ENCODE measurements at regions not wholly inside any gene's neighbourhood (a gene's known extent, or its start where the extent isn't known, plus 50 kb on each side); places are given as distances from the start of the nearest gene placed in this dataset.
"Not testable (repeated sequence)": the region's sequence is repeated elsewhere in the genome, so short reads cannot be mapped to it uniquely, and the experiment has no call there.

- Histone ChIP-seq H3K4me3 (no peak overlapping the region), H3K4me1 (replicated peaks in 1 of 2) (no peaks in the 10 kb centered on the region), H3K27ac (no peak overlapping the region)
- ATAC-seq (replicated peaks in 6 of 8), result no peak
- in situ Hi-C loops (cut with MboI; ENCODE audit: low pct_unique_long_range_greater_than_20kb in 2 of 9, low sequenced_read_pairs in 9 of 9, unreplicated experiment in 9 of 9), result no loop called here
Measured at GRCh38 chr3:75951941-75952340, 166.6 kb upstream of the ZNF717 start.

GRCh38 chr3:75960031-75960430, 174.7 kb upstream of the ZNF717 start:
- H3K4me1 ChIP-seq (replicated peaks in 1 of 2); H3K27ac ChIP-seq; in situ Hi-C loops (cut with MboI; ENCODE audit: low pct_unique_long_range_greater_than_20kb in 2 of 9, low sequenced_read_pairs in 9 of 9, unreplicated experiment in 9 of 9); ATAC-seq (replicated peaks in 6 of 8); H3K4me3 ChIP-seq: not testable (repeated sequence)
- 0 to 93% (median 50%) methylated on average over 1 to 2 of the region's 2 CpGs; no CpG with 5 or more reads in 5 of the 10 experiments for WGBS, 10 experiments

- 0 to 96% (median 60%) methylated on average over 1 to 2 of the region's 2 CpGs; no CpG with 5 or more reads in 1 of the 10 experiments for WGBS, 10 experiments
- H3K4me1 ChIP-seq (replicated peaks in 1 of 2); ATAC-seq (replicated peaks in 6 of 8); H3K27ac ChIP-seq; in situ Hi-C loops (cut with MboI; ENCODE audit: low pct_unique_long_range_greater_than_20kb in 2 of 9, low sequenced_read_pairs in 9 of 9, unreplicated experiment in 9 of 9); H3K4me3 ChIP-seq: not testable (repeated sequence)
Measured at GRCh38 chr3:75962054-75962453, 176.7 kb upstream of the ZNF717 start.

GRCh38 chr3:75967071-75967470, 181.7 kb upstream of the ZNF717 start:
- ATAC-seq (replicated peaks in 6 of 8), result no peak
- in situ Hi-C loops (cut with MboI; ENCODE audit: low pct_unique_long_range_greater_than_20kb in 2 of 9, low sequenced_read_pairs in 9 of 9, unreplicated experiment in 9 of 9), result no loop called here

GRCh38 chr3:75978686-75979085, 193.3 kb upstream of the ZNF717 start:
- WGBS, 10 experiments, result 0 to 100% (median 72%) methylated on average over 1 to 4 of the region's 4 CpGs; no CpG with 5 or more reads in 2 of the 10 experiments
- Histone ChIP-seq H3K4me3 (no peak overlapping the region), H3K4me1 (replicated peaks in 1 of 2) (no peaks in the 10 kb centered on the region), H3K27ac (no peak overlapping the region)
- ATAC-seq (replicated peaks in 6 of 8), result no peak
- in situ Hi-C loops (cut with MboI; ENCODE audit: low pct_unique_long_range_greater_than_20kb in 2 of 9, low sequenced_read_pairs in 9 of 9, unreplicated experiment in 9 of 9), result no loop called here

More at GRCh38 chr3:75967071-75967470, 181.7 kb upstream of the ZNF717 start:
- no peaks in the 10 kb centered on the region for H3K4me1 ChIP-seq (replicated peaks in 1 of 2)
- no peak overlapping the region for H3K4me3 ChIP-seq
- no peak overlapping the region for H3K27ac ChIP-seq

- H3K4me3 ChIP-seq, result no peak overlapping the region
- H3K27ac ChIP-seq, result no peak overlapping the region
- 0 to 100% (median 60%) methylated on average over 1 of the region's 1 CpG; no CpG with 5 or more reads in 1 of the 10 experiments for WGBS, 10 experiments
- in situ Hi-C loops (cut with MboI; ENCODE audit: low pct_unique_long_range_greater_than_20kb in 2 of 9, low sequenced_read_pairs in 9 of 9, unreplicated experiment in 9 of 9), result no loop called here
- H3K4me1 ChIP-seq (replicated peaks in 1 of 2), result no peaks in the 10 kb centered on the region
- ATAC-seq (replicated peaks in 6 of 8), result no peak
Measured at GRCh38 chr3:75981401-75981800, 196.1 kb upstream of the ZNF717 start.

GRCh38 chr3:75982151-75982550, 196.8 kb upstream of the ZNF717 start:
- in situ Hi-C loops (cut with MboI; ENCODE audit: low pct_unique_long_range_greater_than_20kb in 2 of 9, low sequenced_read_pairs in 9 of 9, unreplicated experiment in 9 of 9), result no loop called here
- Histone ChIP-seq H3K4me3 (no peak overlapping the region), H3K4me1 (replicated peaks in 1 of 2) (no peaks in the 10 kb centered on the region), H3K27ac (no peak overlapping the region)
- WGBS, 10 experiments, result 63 to 100% (median 82%) methylated on average over 1 to 3 of the region's 3 CpGs
- no peak for ATAC-seq (replicated peaks in 6 of 8)

GRCh38 chr3:75983111-75983510, 197.8 kb upstream of the ZNF717 start:
- Histone ChIP-seq H3K4me3 (no peak overlapping the region), H3K27ac (no peak overlapping the region), H3K4me1 (replicated peaks in 1 of 2) (no peaks in the 10 kb centered on the region)
- WGBS, 10 experiments, result 0 to 100% (median 66%) methylated on average over 1 to 2 of the region's 2 CpGs
- in situ Hi-C loops (cut with MboI; ENCODE audit: low pct_unique_long_range_greater_than_20kb in 2 of 9, low sequenced_read_pairs in 9 of 9, unreplicated experiment in 9 of 9), result no loop called here
- no peak for ATAC-seq (replicated peaks in 6 of 8)

GRCh38 chr3:75983609-75984290, 198.4 kb upstream of the ZNF717 start:
- in situ Hi-C loops (cut with MboI; ENCODE audit: low pct_unique_long_range_greater_than_20kb in 2 of 9, low sequenced_read_pairs in 9 of 9, unreplicated experiment in 9 of 9), result no loop called here

GRCh38 chr3:75985432-75985831, 200.1 kb upstream of the ZNF717 start:
- Histone ChIP-seq H3K4me3 (no peak overlapping the region), H3K27ac (no peak overlapping the region), H3K4me1 (replicated peaks in 1 of 2) (no peaks in the 10 kb centered on the region)
- in situ Hi-C loops (cut with MboI; ENCODE audit: low pct_unique_long_range_greater_than_20kb in 2 of 9, low sequenced_read_pairs in 9 of 9, unreplicated experiment in 9 of 9), result no loop called here
- peak in 2 of 8 experiments; percentile 44 to 45 for ATAC-seq (replicated peaks in 6 of 8)
- WGBS, 10 experiments, result 0 to 80% (median 21%) methylated on average over 1 to 2 of the region's 2 CpGs; no CpG with 5 or more reads in 2 of the 10 experiments

More at GRCh38 chr3:75983609-75984290, 198.4 kb upstream of the ZNF717 start:
- 0 to 91% (median 57%) methylated on average over 1 to 3 of the region's 3 CpGs; no CpG with 5 or more reads in 1 of the 10 experiments for WGBS, 10 experiments
- Histone ChIP-seq H3K27ac (no peak overlapping the region), H3K4me3 (no peak overlapping the region), H3K4me1 (replicated peaks in 1 of 2) (no peaks in the 10 kb centered on the region)
- peak in 2 of 8 experiments; percentile 36 to 42 for ATAC-seq (replicated peaks in 6 of 8)

GRCh38 chr3:76010252-76010651, 224.9 kb upstream of the ZNF717 start:
- H3K4me1 ChIP-seq (replicated peaks in 1 of 2), result no peaks in the 10 kb centered on the region
- no peak for ATAC-seq (replicated peaks in 6 of 8)
- in situ Hi-C loops (cut with MboI; ENCODE audit: low pct_unique_long_range_greater_than_20kb in 2 of 9, low sequenced_read_pairs in 9 of 9, unreplicated experiment in 9 of 9), result no loop called here

GRCh38 chr3:76011121-76011520, 225.8 kb upstream of the ZNF717 start:
- ATAC-seq (replicated peaks in 6 of 8), result no peak
- in situ Hi-C loops (cut with MboI; ENCODE audit: low pct_unique_long_range_greater_than_20kb in 2 of 9, low sequenced_read_pairs in 9 of 9, unreplicated experiment in 9 of 9), result no loop called here
- Histone ChIP-seq H3K4me3 (no peak overlapping the region), H3K27ac (no peak overlapping the region), H3K4me1 (replicated peaks in 1 of 2) (no peaks in the 10 kb centered on the region)
- 34 to 100% (median 77%) methylated on average over 2 to 6 of the region's 6 CpGs; no CpG with 5 or more reads in 1 of the 10 experiments for WGBS, 10 experiments

More at GRCh38 chr3:76010252-76010651, 224.9 kb upstream of the ZNF717 start:
- H3K27ac ChIP-seq, result no peak overlapping the region
- no peak overlapping the region for H3K4me3 ChIP-seq
- WGBS, 10 experiments, result 19 to 100% (median 65%) methylated on average over 1 to 3 of the region's 3 CpGs; no CpG with 5 or more reads in 2 of the 10 experiments

GRCh38 chr3:76015496-76015895, 230.1 kb upstream of the ZNF717 start:
- ATAC-seq (replicated peaks in 6 of 8), result no peak
- 38 to 100% (median 100%) methylated on average over 1 to 2 of the region's 2 CpGs for WGBS, 10 experiments
- H3K27ac ChIP-seq, result no peak overlapping the region
- no peaks in the 10 kb centered on the region for H3K4me1 ChIP-seq (replicated peaks in 1 of 2)
- H3K4me3 ChIP-seq, result no peak overlapping the region
- in situ Hi-C loops (cut with MboI; ENCODE audit: low pct_unique_long_range_greater_than_20kb in 2 of 9, low sequenced_read_pairs in 9 of 9, unreplicated experiment in 9 of 9), result no loop called here

GRCh38 chr3:76016111-76016510, 230.8 kb upstream of the ZNF717 start:
- in situ Hi-C loops (cut with MboI; ENCODE audit: low pct_unique_long_range_greater_than_20kb in 2 of 9, low sequenced_read_pairs in 9 of 9, unreplicated experiment in 9 of 9), result no loop called here

More at GRCh38 chr3:76016111-76016510, 230.8 kb upstream of the ZNF717 start:
- WGBS, 10 experiments, result 33 to 97% (median 70%) methylated on average over 3 to 6 of the region's 6 CpGs
- H3K27ac ChIP-seq, result no peak overlapping the region
- H3K4me1 ChIP-seq (replicated peaks in 1 of 2), result no peaks in the 10 kb centered on the region
- no peak for ATAC-seq (replicated peaks in 6 of 8)
- no peak overlapping the region for H3K4me3 ChIP-seq
